ENCODE measurements at regions not wholly inside any gene's neighbourhood (a gene's known extent, or its start where the extent isn't known, plus 50 kb on each side); places are given as distances from the start of the nearest gene placed in this dataset.

DNA sequence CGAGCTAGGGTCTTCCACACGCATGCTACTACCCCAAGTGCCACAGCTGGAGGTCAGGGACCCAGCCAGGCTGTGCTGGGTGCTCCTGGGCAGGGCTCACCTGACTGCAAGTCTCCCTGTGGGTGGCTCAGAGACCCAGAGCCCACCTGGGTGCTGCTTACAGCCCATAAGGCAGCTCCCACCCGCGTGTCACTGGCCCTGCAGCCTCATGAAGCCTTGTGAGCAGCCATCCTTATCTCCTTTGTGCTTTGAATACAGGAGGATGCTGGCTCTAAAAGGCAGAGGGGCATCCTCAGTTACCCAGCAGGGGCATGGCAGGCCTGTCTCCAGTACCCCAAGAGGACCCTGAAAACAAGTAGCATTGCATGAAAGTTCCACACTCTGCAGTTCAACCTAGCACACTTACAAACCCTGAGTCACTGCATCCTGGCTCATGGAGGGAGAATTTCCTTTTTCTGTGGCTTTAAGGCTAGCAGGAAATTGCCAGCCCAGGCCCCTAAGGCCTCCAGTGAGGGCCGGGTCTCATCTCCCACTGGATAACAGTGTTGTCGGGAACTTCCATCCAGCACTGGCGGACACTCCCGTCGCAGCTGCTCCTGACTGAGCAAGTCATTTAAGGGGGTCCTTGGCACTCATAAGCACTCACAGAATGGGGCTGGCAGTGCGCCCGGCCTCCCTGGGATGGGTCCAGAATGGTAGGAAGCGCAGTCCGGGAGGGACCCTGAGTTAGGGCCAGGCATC is 137.1 kb downstream of the RPIA start:
- Histone ChIP-seq H3K9ac (ENCODE audit: low read length) (no peak overlapping the region), H3F3A (ENCODE audit: insufficient read depth, low read length, poor library complexity, severe bottlenecking) (no peaks in the 10 kb centered on the region), H3K36me3 (ENCODE audit: insufficient read depth, low read length) (no peaks in the 10 kb centered on the region), H3K79me2 (replicated peaks; ENCODE audit: insufficient read depth, low read length) (no peaks in the 10 kb centered on the region), H3K9me2 (ENCODE audit: insufficient read depth, low read length) (no peaks in the 10 kb centered on the region), H4K20me1 (ENCODE audit: insufficient read depth) (no peaks in the 10 kb centered on the region), H3K27ac (ENCODE audit: low read length) (no peak overlapping the region), H3K9me3 (ENCODE audit: low read length) (no peaks in the 10 kb centered on the region), H3K4me2 (ENCODE audit: low read length) (no peak overlapping the region), H2AFZ (ENCODE audit: low read depth, low read length) (no peak overlapping the region), H3K4me3 (ENCODE audit: low read length) (no peak overlapping the region), H3K27me3 (ENCODE audit: insufficient read depth, low read depth, low read length) (no peaks in the 10 kb centered on the region)
- TF ChIP-seq SMC3 (conservative IDR thresholded peaks at IDR 0.05; ENCODE audit: poor library complexity) (no peak), MXI1 (conservative IDR thresholded peaks at IDR 0.05; ENCODE audit: poor library complexity, severe bottlenecking) (no peak), POLR2AphosphoS5 (IDR thresholded peaks at IDR 0.05) (no peak), TAF1 (IDR thresholded peaks at IDR 0.05; ENCODE audit: low read depth) (no peak), RAD21 (conservative IDR thresholded peaks at IDR 0.05) (no peak), EZH2 (IDR thresholded peaks at IDR 0.05; ENCODE audit: borderline replicate concordance, insufficient read depth, low read length, poor library complexity, severe bottlenecking) (no peak), REST (IDR thresholded peaks at IDR 0.05; ENCODE audit: borderline replicate concordance) (no peak), EP300 (conservative IDR thresholded peaks at IDR 0.05; ENCODE audit: poor library complexity, severe bottlenecking) (no peak)
- TF ChIP-seq, protein P1, sequence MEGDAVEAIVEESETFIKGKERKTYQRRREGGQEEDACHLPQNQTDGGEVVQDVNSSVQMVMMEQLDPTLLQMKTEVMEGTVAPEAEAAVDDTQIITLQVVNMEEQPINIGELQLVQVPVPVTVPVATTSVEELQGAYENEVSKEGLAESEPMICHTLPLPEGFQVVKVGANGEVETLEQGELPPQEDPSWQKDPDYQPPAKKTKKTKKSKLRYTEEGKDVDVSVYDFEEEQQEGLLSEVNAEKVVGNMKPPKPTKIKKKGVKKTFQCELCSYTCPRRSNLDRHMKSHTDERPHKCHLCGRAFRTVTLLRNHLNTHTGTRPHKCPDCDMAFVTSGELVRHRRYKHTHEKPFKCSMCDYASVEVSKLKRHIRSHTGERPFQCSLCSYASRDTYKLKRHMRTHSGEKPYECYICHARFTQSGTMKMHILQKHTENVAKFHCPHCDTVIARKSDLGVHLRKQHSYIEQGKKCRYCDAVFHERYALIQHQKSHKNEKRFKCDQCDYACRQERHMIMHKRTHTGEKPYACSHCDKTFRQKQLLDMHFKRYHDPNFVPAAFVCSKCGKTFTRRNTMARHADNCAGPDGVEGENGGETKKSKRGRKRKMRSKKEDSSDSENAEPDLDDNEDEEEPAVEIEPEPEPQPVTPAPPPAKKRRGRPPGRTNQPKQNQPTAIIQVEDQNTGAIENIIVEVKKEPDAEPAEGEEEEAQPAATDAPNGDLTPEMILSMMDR (IDR thresholded peaks at IDR 0.05; ENCODE audit: poor library complexity, severe bottlenecking), result no peak

GRCh38 chr2:88829607-88830463 is 138.4 kb downstream of the RPIA start:
- no peaks in the 10 kb centered on the region for H3K36me3 ChIP-seq (ENCODE audit: insufficient read depth, low read length)
- H3K27me3 ChIP-seq (ENCODE audit: insufficient read depth, low read depth, low read length), result no peaks in the 10 kb centered on the region
- no peaks in the 10 kb centered on the region for H3F3A ChIP-seq (ENCODE audit: insufficient read depth, low read length, poor library complexity, severe bottlenecking)
- no peak overlapping the region for H2AFZ ChIP-seq (ENCODE audit: low read depth, low read length)
- no peak overlapping the region for H3K4me3 ChIP-seq (ENCODE audit: low read length)
- no peaks in the 10 kb centered on the region for H3K79me2 ChIP-seq (replicated peaks; ENCODE audit: insufficient read depth, low read length)
- H3K9ac ChIP-seq (ENCODE audit: low read length), result no peak overlapping the region
- no peak for TF ChIP-seq EZH2 (IDR thresholded peaks at IDR 0.05; ENCODE audit: borderline replicate concordance, insufficient read depth, low read length, poor library complexity, severe bottlenecking)
- no peak for TF ChIP-seq TAF1 (IDR thresholded peaks at IDR 0.05; ENCODE audit: low read depth)
- no peak for TF ChIP-seq SMC3 (conservative IDR thresholded peaks at IDR 0.05; ENCODE audit: poor library complexity)
- no peak for TF ChIP-seq RAD21 (conservative IDR thresholded peaks at IDR 0.05)
- TF ChIP-seq MXI1 (conservative IDR thresholded peaks at IDR 0.05; ENCODE audit: poor library complexity, severe bottlenecking), result no peak
- no peak for TF ChIP-seq EP300 (conservative IDR thresholded peaks at IDR 0.05; ENCODE audit: poor library complexity, severe bottlenecking)
- TF ChIP-seq REST (IDR thresholded peaks at IDR 0.05; ENCODE audit: borderline replicate concordance), result no peak
- no peak for TF ChIP-seq POLR2AphosphoS5 (IDR thresholded peaks at IDR 0.05)
- TF ChIP-seq, protein P1 (IDR thresholded peaks at IDR 0.05; ENCODE audit: poor library complexity, severe bottlenecking), result no peak
- no peak overlapping the region for H3K4me2 ChIP-seq (ENCODE audit: low read length)
- no peaks in the 10 kb centered on the region for H4K20me1 ChIP-seq (ENCODE audit: insufficient read depth)
- no peaks in the 10 kb centered on the region for H3K9me3 ChIP-seq (ENCODE audit: low read length)
- no peak overlapping the region for H3K27ac ChIP-seq (ENCODE audit: low read length)
- H3K9me2 ChIP-seq (ENCODE audit: insufficient read depth, low read length), result no peaks in the 10 kb centered on the region
